ENCODE measurements at regions not wholly inside any gene's neighbourhood (a gene's known extent, or its start where the extent isn't known, plus 50 kb on each side); places are given as distances from the start of the nearest gene placed in this dataset.

DNA sequence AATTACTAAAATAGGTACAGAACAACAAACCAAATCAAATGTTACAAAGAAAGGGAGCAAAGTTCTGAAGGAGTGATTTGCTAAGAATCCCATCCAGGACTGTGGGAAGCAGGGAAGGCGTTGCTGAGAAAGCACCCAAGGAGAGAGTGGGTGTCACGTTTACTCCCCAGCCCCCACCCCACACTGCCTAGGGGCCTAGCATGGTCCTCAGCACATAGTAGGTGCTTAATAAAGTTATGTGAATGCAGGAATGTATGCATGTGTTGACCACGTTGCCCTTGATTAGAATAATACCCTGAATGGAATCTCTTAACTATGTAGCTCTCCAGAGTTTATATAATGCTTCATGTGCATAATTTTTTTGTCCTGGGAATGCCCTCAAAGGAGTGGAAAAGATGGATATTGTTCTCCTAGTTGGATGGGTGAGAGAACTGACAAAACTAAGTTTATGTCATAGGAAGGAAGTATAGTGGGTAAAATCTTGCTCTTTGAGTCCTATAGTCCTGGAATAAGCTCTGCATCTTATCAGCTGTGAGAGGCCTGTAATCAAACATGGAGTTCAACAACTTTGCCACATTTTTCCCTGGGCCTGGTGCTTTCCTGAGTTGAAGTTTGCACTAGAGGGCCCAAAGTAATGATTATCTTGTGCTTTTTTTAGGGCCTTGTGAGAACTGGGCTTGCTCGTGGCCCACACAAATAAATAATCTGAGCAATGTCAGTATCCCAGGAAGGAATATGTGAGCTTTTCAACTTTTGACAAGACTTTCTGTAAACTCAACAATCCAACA is 53.8 kb upstream of the LMO2 start:
- TF ChIP-seq, protein P1, sequence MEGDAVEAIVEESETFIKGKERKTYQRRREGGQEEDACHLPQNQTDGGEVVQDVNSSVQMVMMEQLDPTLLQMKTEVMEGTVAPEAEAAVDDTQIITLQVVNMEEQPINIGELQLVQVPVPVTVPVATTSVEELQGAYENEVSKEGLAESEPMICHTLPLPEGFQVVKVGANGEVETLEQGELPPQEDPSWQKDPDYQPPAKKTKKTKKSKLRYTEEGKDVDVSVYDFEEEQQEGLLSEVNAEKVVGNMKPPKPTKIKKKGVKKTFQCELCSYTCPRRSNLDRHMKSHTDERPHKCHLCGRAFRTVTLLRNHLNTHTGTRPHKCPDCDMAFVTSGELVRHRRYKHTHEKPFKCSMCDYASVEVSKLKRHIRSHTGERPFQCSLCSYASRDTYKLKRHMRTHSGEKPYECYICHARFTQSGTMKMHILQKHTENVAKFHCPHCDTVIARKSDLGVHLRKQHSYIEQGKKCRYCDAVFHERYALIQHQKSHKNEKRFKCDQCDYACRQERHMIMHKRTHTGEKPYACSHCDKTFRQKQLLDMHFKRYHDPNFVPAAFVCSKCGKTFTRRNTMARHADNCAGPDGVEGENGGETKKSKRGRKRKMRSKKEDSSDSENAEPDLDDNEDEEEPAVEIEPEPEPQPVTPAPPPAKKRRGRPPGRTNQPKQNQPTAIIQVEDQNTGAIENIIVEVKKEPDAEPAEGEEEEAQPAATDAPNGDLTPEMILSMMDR (conservative IDR thresholded peaks at IDR 0.05; ENCODE audit: low read depth in 2 of 2), result no peak
- TF ChIP-seq, protein P2, sequence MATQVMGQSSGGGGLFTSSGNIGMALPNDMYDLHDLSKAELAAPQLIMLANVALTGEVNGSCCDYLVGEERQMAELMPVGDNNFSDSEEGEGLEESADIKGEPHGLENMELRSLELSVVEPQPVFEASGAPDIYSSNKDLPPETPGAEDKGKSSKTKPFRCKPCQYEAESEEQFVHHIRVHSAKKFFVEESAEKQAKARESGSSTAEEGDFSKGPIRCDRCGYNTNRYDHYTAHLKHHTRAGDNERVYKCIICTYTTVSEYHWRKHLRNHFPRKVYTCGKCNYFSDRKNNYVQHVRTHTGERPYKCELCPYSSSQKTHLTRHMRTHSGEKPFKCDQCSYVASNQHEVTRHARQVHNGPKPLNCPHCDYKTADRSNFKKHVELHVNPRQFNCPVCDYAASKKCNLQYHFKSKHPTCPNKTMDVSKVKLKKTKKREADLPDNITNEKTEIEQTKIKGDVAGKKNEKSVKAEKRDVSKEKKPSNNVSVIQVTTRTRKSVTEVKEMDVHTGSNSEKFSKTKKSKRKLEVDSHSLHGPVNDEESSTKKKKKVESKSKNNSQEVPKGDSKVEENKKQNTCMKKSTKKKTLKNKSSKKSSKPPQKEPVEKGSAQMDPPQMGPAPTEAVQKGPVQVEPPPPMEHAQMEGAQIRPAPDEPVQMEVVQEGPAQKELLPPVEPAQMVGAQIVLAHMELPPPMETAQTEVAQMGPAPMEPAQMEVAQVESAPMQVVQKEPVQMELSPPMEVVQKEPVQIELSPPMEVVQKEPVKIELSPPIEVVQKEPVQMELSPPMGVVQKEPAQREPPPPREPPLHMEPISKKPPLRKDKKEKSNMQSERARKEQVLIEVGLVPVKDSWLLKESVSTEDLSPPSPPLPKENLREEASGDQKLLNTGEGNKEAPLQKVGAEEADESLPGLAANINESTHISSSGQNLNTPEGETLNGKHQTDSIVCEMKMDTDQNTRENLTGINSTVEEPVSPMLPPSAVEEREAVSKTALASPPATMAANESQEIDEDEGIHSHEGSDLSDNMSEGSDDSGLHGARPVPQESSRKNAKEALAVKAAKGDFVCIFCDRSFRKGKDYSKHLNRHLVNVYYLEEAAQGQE (IDR thresholded peaks at IDR 0.05; ENCODE audit: unreplicated experiment), result no peak
- no peak for TF ChIP-seq JUNB (IDR thresholded peaks at IDR 0.05; ENCODE audit: unreplicated experiment)
- no peak for TF ChIP-seq EZH2 (IDR thresholded peaks at IDR 0.05; ENCODE audit: low read depth, unreplicated experiment)
- TF ChIP-seq POLR2AphosphoS5 (IDR thresholded peaks at IDR 0.05; ENCODE audit: low read depth), result no peak
- TF ChIP-seq, protein P3, sequence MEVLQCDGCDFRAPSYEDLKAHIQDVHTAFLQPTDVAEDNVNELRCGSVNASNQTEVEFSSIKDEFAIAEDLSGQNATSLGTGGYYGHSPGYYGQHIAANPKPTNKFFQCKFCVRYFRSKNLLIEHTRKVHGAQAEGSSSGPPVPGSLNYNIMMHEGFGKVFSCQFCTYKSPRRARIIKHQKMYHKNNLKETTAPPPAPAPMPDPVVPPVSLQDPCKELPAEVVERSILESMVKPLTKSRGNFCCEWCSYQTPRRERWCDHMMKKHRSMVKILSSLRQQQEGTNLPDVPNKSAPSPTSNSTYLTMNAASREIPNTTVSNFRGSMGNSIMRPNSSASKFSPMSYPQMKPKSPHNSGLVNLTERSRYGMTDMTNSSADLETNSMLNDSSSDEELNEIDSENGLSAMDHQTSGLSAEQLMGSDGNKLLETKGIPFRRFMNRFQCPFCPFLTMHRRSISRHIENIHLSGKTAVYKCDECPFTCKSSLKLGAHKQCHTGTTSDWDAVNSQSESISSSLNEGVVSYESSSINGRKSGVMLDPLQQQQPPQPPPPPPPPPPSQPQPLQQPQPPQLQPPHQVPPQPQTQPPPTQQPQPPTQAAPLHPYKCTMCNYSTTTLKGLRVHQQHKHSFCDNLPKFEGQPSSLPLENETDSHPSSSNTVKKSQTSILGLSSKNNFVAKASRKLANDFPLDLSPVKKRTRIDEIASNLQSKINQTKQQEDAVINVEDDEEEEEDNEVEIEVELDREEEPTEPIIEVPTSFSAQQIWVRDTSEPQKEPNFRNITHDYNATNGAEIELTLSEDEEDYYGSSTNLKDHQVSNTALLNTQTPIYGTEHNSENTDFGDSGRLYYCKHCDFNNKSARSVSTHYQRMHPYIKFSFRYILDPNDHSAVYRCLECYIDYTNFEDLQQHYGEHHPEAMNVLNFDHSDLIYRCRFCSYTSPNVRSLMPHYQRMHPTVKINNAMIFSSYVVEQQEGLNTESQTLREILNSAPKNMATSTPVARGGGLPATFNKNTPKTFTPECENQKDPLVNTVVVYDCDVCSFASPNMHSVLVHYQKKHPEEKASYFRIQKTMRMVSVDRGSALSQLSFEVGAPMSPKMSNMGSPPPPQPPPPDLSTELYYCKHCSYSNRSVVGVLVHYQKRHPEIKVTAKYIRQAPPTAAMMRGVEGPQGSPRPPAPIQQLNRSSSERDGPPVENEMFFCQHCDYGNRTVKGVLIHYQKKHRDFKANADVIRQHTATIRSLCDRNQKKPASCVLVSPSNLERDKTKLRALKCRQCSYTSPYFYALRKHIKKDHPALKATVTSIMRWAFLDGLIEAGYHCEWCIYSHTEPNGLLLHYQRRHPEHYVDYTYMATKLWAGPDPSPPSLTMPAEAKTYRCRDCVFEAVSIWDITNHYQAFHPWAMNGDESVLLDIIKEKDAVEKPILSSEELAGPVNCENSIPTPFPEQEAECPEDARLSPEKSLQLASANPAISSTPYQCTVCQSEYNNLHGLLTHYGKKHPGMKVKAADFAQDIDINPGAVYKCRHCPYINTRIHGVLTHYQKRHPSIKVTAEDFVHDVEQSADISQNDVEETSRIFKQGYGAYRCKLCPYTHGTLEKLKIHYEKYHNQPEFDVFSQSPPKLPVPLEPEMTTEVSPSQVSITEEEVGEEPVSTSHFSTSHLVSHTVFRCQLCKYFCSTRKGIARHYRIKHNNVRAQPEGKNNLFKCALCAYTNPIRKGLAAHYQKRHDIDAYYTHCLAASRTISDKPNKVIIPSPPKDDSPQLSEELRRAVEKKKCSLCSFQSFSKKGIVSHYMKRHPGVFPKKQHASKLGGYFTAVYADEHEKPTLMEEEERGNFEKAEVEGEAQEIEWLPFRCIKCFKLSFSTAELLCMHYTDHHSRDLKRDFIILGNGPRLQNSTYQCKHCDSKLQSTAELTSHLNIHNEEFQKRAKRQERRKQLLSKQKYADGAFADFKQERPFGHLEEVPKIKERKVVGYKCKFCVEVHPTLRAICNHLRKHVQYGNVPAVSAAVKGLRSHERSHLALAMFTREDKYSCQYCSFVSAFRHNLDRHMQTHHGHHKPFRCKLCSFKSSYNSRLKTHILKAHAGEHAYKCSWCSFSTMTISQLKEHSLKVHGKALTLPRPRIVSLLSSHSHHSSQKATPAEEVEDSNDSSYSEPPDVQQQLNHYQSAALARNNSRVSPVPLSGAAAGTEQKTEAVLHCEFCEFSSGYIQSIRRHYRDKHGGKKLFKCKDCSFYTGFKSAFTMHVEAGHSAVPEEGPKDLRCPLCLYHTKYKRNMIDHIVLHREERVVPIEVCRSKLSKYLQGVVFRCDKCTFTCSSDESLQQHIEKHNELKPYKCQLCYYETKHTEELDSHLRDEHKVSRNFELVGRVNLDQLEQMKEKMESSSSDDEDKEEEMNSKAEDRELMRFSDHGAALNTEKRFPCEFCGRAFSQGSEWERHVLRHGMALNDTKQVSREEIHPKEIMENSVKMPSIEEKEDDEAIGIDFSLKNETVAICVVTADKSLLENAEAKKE (CRISPR knock-in tag; IDR thresholded peaks at IDR 0.05), result no peak
- TF ChIP-seq CREB1 (CRISPR knock-in tag; IDR thresholded peaks at IDR 0.05; ENCODE audit: low read depth), result no peak
- TF ChIP-seq EZH2phosphoT487 (IDR thresholded peaks at IDR 0.05; ENCODE audit: unreplicated experiment), result no peak
- TF ChIP-seq STAT1 (IDR thresholded peaks at IDR 0.05; ENCODE audit: unreplicated experiment), result no peak
- no peak for TF ChIP-seq ZNF331 (CRISPR knock-in tag; IDR thresholded peaks at IDR 0.05; ENCODE audit: low read depth)
- TF ChIP-seq NANOG (IDR thresholded peaks at IDR 0.05; ENCODE audit: borderline replicate concordance), result no peak
